H1 (cell line): ENCODE measurements at regions not wholly inside any gene's neighbourhood (a gene's known extent, or its start where the extent isn't known, plus 50 kb on each side); places are given as distances from the start of the nearest gene placed in this dataset.
A peak's percentile ranks its signal among the peaks of the same experiment; 100 is the strongest.

Experiments
- CTCF ChIA-PET: fragments of 300-600 bp; sonication (Branson Sonifier 250); formaldehyde crosslinking; loops from one replicate; lab custom pipeline; 2021; ENCODE audit not compliant: partially characterized antibody; lab: Charles Lee
- POLR2A ChIA-PET: fragments of 300-600 bp; sonication (Branson Sonifier 250); formaldehyde crosslinking; loops from one replicate; lab custom pipeline; 2021; ENCODE audit warnings: inconsistent platforms; ENCODE audit not compliant: partially characterized antibody; lab: Charles Lee
- DNase-seq, 2 experiments: peaks; one replicate each; pipeline versions ENCODE4 v3.0.0 to v3.0.0-alpha.2; 2010 to 2022; ENCODE audit warnings: low spot score in 2 of 2, low read depth in 1 of 2, mixed read lengths in 1 of 2
- FAIRE-seq: peaks from 2 replicates; lab custom pipeline; 2011; peaks lifted over from hg19 to GRCh38; lab: Jason Lieb, UNC
- H2AFZ ChIP-seq: 2 replicates; pipeline ENCODE4 v1.8.1; 2012; ENCODE audit warnings: low read length, inconsistent platforms
- H2AK5ac ChIP-seq: 2 replicates; pipeline ENCODE4 v1.6.1; 2013; ENCODE audit warnings: low read depth, low read length
- H2BK120ac ChIP-seq: replicated peaks from 2 replicates; pipeline ENCODE3; 2013; ENCODE audit warnings: low read depth, low read length, inconsistent platforms
- H2BK12ac ChIP-seq: 2 replicates; pipeline ENCODE4 v1.6.1; 2013; ENCODE audit warnings: low read depth, low read length
- H2BK15ac ChIP-seq: 2 replicates; pipeline ENCODE4 v1.6.1; 2013; ENCODE audit warnings: low read length
- H2BK20ac ChIP-seq: 2 replicates; pipeline ENCODE4 v1.6.1; 2013; ENCODE audit warnings: low read length
- H2BK5ac ChIP-seq: 2 replicates; pipeline ENCODE4 v1.6.1; 2013; ENCODE audit warnings: low read depth, low read length
- H3K14ac ChIP-seq: 2 replicates; pipeline ENCODE4 v1.6.1; 2013; ENCODE audit warnings: inconsistent platforms; ENCODE audit not compliant: insufficient read length
- H3K18ac ChIP-seq: 2 replicates; pipeline ENCODE4 v1.6.1; 2013; ENCODE audit warnings: low read length; ENCODE audit errors: extremely low read depth
- H3K23ac ChIP-seq: 2 replicates; pipeline ENCODE4 v1.6.1; 2013; ENCODE audit warnings: inconsistent platforms; ENCODE audit not compliant: insufficient read length
- H3K23me2 ChIP-seq: 2 replicates; pipeline ENCODE4 v1.6.1; 2013; ENCODE audit warnings: low read depth, low read length
- H3K27ac ChIP-seq: 2 replicates; pipeline ENCODE4 v1.6.1; 2011; ENCODE audit warnings: low read depth, low read length, inconsistent platforms
- H3K27me3 ChIP-seq, 4 experiments: replicated peaks in 1 of 4; 1 replicate in 1 of 4; 2 replicates in 3 of 4; pipeline versions ENCODE4 v1.6.1 to v1.8.1; 2011 to 2013; ENCODE audit warnings: low read length in 3 of 4, mild to moderate bottlenecking in 3 of 4, inconsistent platforms in 2 of 4, mixed read lengths in 2 of 4, moderate library complexity in 1 of 4; ENCODE audit not compliant: control insufficient read depth in 3 of 4, insufficient read depth in 3 of 4; ENCODE audit errors: extremely low read depth in 1 of 4
- H3K36me3 ChIP-seq, 4 experiments: 2 replicates each; pipeline versions ENCODE4 v1.6.1 to v1.8.1; 2011 to 2013; ENCODE audit warnings: mild to moderate bottlenecking in 4 of 4, low read length in 3 of 4, moderate library complexity in 2 of 4, control low read depth in 1 of 4, inconsistent platforms in 1 of 4; ENCODE audit not compliant: insufficient read depth in 4 of 4, control insufficient read depth in 2 of 4
- H3K4ac ChIP-seq: replicated peaks from 2 replicates; pipeline ENCODE3; 2013; ENCODE audit warnings: low read length, low read depth, mixed read lengths, inconsistent platforms; ENCODE audit not compliant: insufficient read length
- H3K4me1 ChIP-seq, 4 experiments: replicated peaks in 1 of 4; 1 replicate in 1 of 4; 2 replicates in 3 of 4; pipeline versions ENCODE4 v1.6.1 to v1.8.1; 2011 to 2013; ENCODE audit warnings: low read length in 3 of 4, inconsistent platforms in 2 of 4, mixed read lengths in 1 of 4; ENCODE audit not compliant: insufficient read depth in 4 of 4, control insufficient read depth in 3 of 4
- H3K4me2 ChIP-seq, 2 experiments: 2 replicates each; pipeline versions ENCODE4 v1.6.1 to v1.8.1; 2011 to 2013; ENCODE audit warnings: low read depth in 2 of 2, low read length in 2 of 2, control low read depth in 1 of 2, inconsistent platforms in 1 of 2, mild to moderate bottlenecking in 1 of 2; ENCODE audit not compliant: insufficient read depth in 1 of 2
- H3K4me3 ChIP-seq, 4 experiments: fragments of 200-600, 300-600 bp in 1 of 4; sonication (generic), shearing (Covaris generic), sonication (Bioruptor Twin) in 1 of 4; 2 replicates each; pipeline versions ENCODE4 v1.5.1 to v1.8.1; 2011 to 2016; ENCODE audit warnings: low read length in 4 of 4, low read depth in 3 of 4, control low read depth in 2 of 4, inconsistent platforms in 2 of 4, mild to moderate bottlenecking in 2 of 4, mixed read lengths in 1 of 4, moderate library complexity in 1 of 4; ENCODE audit not compliant: insufficient read depth in 2 of 4; ENCODE audit errors: extremely low read depth in 1 of 4
- H3K56ac ChIP-seq: replicated peaks from 2 replicates; pipeline ENCODE3; 2013; ENCODE audit warnings: low read depth, mild to moderate bottlenecking, mixed read lengths, low read length, inconsistent platforms; ENCODE audit not compliant: insufficient read length
- H3K79me1 ChIP-seq: 2 replicates; pipeline ENCODE4 v1.6.1; 2013; ENCODE audit warnings: low read depth, low read length, control low read depth
- H3K79me2 ChIP-seq, 2 experiments: 2 replicates each; pipeline versions ENCODE4 v1.6.1 to v1.8.1; 2012 to 2013; ENCODE audit warnings: low read length in 2 of 2, mild to moderate bottlenecking in 2 of 2, inconsistent platforms in 1 of 2; ENCODE audit not compliant: insufficient read depth in 2 of 2, control insufficient read depth in 1 of 2
- H3K9ac ChIP-seq, 4 experiments: replicated peaks in 1 of 4; 1 replicate in 1 of 4; 2 replicates in 3 of 4; pipeline versions ENCODE4 v1.6.1 to v1.8.1; 2011 to 2013; ENCODE audit warnings: low read depth in 3 of 4, low read length in 3 of 4, control low read depth in 2 of 4, mild to moderate bottlenecking in 2 of 4, moderate library complexity in 2 of 4, inconsistent platforms in 1 of 4; ENCODE audit errors: extremely low read depth in 1 of 4
- H3K9me3 ChIP-seq, 2 experiments: 2 replicates each; pipeline versions ENCODE4 v1.6.1 to v1.8.1; 2012 to 2013; ENCODE audit warnings: mild to moderate bottlenecking in 2 of 2, moderate library complexity in 2 of 2, control low read depth in 1 of 2, inconsistent platforms in 1 of 2, low read depth in 1 of 2, low read length in 1 of 2, mixed read lengths in 1 of 2; ENCODE audit not compliant: insufficient read depth in 2 of 2
- H4K20me1 ChIP-seq, 2 experiments: replicated peaks in 1 of 2; 2 replicates each; pipeline versions ENCODE3 to v1.8.1; 2011 to 2013; ENCODE audit warnings: inconsistent platforms in 2 of 2, low read length in 2 of 2, mild to moderate bottlenecking in 1 of 2; ENCODE audit not compliant: insufficient read depth in 2 of 2, control insufficient read depth in 1 of 2
- H4K5ac ChIP-seq: 2 replicates; pipeline ENCODE4 v1.6.1; 2013; ENCODE audit warnings: low read length, low read depth, mixed read lengths, inconsistent platforms; ENCODE audit not compliant: insufficient read length
- H4K8ac ChIP-seq: 2 replicates; pipeline ENCODE4 v1.8.0; 2013; ENCODE audit warnings: mild to moderate bottlenecking, moderate library complexity, low read length, inconsistent platforms; ENCODE audit not compliant: insufficient read depth; ENCODE audit errors: extremely low read depth
- H4K91ac ChIP-seq: replicated peaks from 2 replicates; pipeline ENCODE3; 2013; ENCODE audit warnings: low read length, mixed read lengths, inconsistent platforms; ENCODE audit not compliant: insufficient read length
- ASH2L ChIP-seq: fragments of 200-600, 300-600 bp; sonication (generic); IDR thresholded peaks from one replicate; pipeline ENCODE4 v1.7.1; 2017; ENCODE audit warnings: low read length
- BCL11A ChIP-seq, 2 experiments: IDR thresholded peaks; one replicate each; pipeline ENCODE4 v1.6.1; 2011; ENCODE audit warnings: low read depth in 2 of 2, low read length in 2 of 2, mild to moderate bottlenecking in 2 of 2
- CHD2 ChIP-seq: IDR thresholded peaks from 2 replicates; pipeline ENCODE4 v1.6.1; 2012; ENCODE audit warnings: low read length, improper control_type of control experiment
- CREB1 ChIP-seq: IDR thresholded peaks from 2 replicates; pipeline ENCODE4 v1.6.1; 2012; ENCODE audit warnings: inconsistent platforms
- HDAC2 ChIP-seq, 2 experiments: fragments of 300-600 bp in 1 of 2; sonication (generic) in 1 of 2; IDR thresholded peaks; 2 replicates each; pipeline ENCODE4 v1.6.1; 2011 to 2012; ENCODE audit warnings: low read depth in 2 of 2, low read length in 2 of 2, mild to moderate bottlenecking in 2 of 2, moderate library complexity in 2 of 2, borderline replicate concordance in 1 of 2, inconsistent platforms in 1 of 2
- KDM1A ChIP-seq: fragments of 200-600, 300-600 bp; sonication (generic); IDR thresholded peaks from 2 replicates; pipeline ENCODE4 v1.7.1; 2016; ENCODE audit warnings: mild to moderate bottlenecking, low read length, borderline replicate concordance
- KDM4A ChIP-seq: IDR thresholded peaks from one replicate; pipeline ENCODE4 v1.7.1; 2012; ENCODE audit warnings: low read depth, mild to moderate bottlenecking, moderate library complexity, low read length, inconsistent platforms; ENCODE audit not compliant: severe bottlenecking
- POU5F1 ChIP-seq: IDR thresholded peaks from 2 replicates; pipeline ENCODE4 v1.6.1; 2011; ENCODE audit warnings: low read depth, mild to moderate bottlenecking, low read length, moderate library complexity
- SIRT6 ChIP-seq: IDR thresholded peaks from one replicate; pipeline ENCODE4 v1.7.1; 2012; ENCODE audit warnings: low read length, inconsistent platforms
- SP4 ChIP-seq: IDR thresholded peaks from 2 replicates; pipeline ENCODE4 v1.6.1; 2012; ENCODE audit warnings: low read length, inconsistent platforms
- SUZ12 ChIP-seq: fragments of 200-600 bp; sonication (generic); IDR thresholded peaks from 2 replicates; pipeline ENCODE4 v1.6.1; 2012; ENCODE audit warnings: mild to moderate bottlenecking, inconsistent platforms, low read length, moderate library complexity, mixed read lengths
- TCF12 ChIP-seq: IDR thresholded peaks from 2 replicates; pipeline ENCODE4 v1.6.1; 2011; ENCODE audit warnings: low read depth, mild to moderate bottlenecking, low read length
- YY1 ChIP-seq: IDR thresholded peaks from 2 replicates; pipeline ENCODE4 v1.6.1; 2011; ENCODE audit warnings: low read depth, mild to moderate bottlenecking, low read length
- ZNF274 ChIP-seq: IDR thresholded peaks from 2 replicates; pipeline ENCODE4 v1.7.0; 2012; ENCODE audit warnings: low read length, borderline replicate concordance; ENCODE audit errors: extremely low read depth
- WGBS, 2 experiments: shearing (Covaris generic) in 1 of 2; methylation state at CpG; one replicate each; pipeline versions ENCODE4 v1.1.6 to v1.1.7; 2013 to 2015; ENCODE audit warnings: low lambda C conversion rate in 2 of 2, mixed read lengths in 2 of 2, inconsistent platforms in 1 of 2, low coverage in 1 of 2, missing lambda C conversion rate in 1 of 2; ENCODE audit not compliant: insufficient replicate concordance in 2 of 2, insufficient coverage in 1 of 2, insufficient read length in 1 of 2; ENCODE audit errors: extremely low coverage in 1 of 2, missing lambda C conversion rate in 1 of 2; 5-methylcytosine and 5-hydroxymethylcytosine counted together
- TF ChIP-seq, protein P1 (sequence below): IDR thresholded peaks from 2 replicates; pipeline ENCODE4 v1.6.1; 2012; ENCODE audit warnings: inconsistent platforms

DNA sequence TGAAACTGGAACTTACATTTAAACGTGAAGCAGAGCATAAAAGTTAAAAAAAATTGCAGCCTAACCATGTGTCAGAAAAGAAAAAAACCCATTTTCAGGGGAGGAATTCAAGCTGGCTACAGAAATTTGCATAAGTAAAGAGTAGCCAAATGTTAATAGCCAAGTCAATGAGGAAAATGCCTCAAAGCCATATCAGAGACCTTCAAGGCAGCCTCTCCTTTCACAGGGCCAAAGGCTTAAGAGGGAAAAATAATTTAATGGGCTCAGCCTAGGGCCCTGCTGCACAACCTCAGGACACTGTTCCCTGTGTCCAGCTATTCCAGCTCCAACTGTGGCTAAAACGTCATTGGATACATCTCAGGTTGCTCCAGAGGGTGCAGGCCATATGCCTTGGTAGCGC lies 749.5 kb downstream of the FLRT2 start:
- no peak overlapping the region for H3K23ac ChIP-seq
- H2BK120ac ChIP-seq: no peak overlapping the region
- WGBS, 2 experiments: 74% methylated on average over 3 of the region's 3 CpGs; no CpG with 5 or more reads in 1 of the 2 experiments
- no peak overlapping the region for H2BK20ac ChIP-seq
- no peaks in the 10 kb centered on the region for H4K20me1 ChIP-seq
- peak overlapping the region in 1 of 4 experiments; percentile 6; a peak in 1 of 8 replicates for H3K4me3 ChIP-seq
- H4K5ac ChIP-seq: peak overlapping the region; percentile 68
- H3K18ac ChIP-seq: peak overlapping the region; percentile 81; the same call in 1 of the 2 replicates
- peak overlapping the region; percentile 36; the same call in 1 of the 2 replicates for H2BK5ac ChIP-seq
- H3K23me2 ChIP-seq: no peaks in the 10 kb centered on the region
- H4K8ac ChIP-seq: no peak overlapping the region
- H3K36me3 ChIP-seq: peaks cover 0 to 8% (median 0%) of the 10 kb centered on the region in 4 experiments; a peak in 2 of 8 replicates
- no peak overlapping the region for H2BK12ac ChIP-seq
- H3K4me1 ChIP-seq: peaks cover 0 to 4% (median 2%) of the 10 kb centered on the region in 4 experiments; a peak in 2 of 7 replicates
- no peak overlapping the region for H3K14ac ChIP-seq
- peak overlapping the region; percentile 42; the same call in 1 of the 2 replicates for H2AFZ ChIP-seq
- H3K27ac ChIP-seq: no peak overlapping the region
- no peaks in the 10 kb centered on the region for H3K79me2 ChIP-seq
- H3K79me1 ChIP-seq: no peaks in the 10 kb centered on the region
- H3K4me2 ChIP-seq: peak overlapping the region in 1 of 2 experiments; percentile 47; a peak in 2 of 4 replicates
- H2BK15ac ChIP-seq: no peak overlapping the region
- no peak for DNase-seq
- peak overlapping the region; percentile 79 for H4K91ac ChIP-seq
- no peak overlapping the region for H3K56ac ChIP-seq
- 0 out of 4 replicates have a peak, but pooled peaks cover 2 to 5% of the 10 kb centered on the region in 2 experiments for H3K9me3 ChIP-seq
- CTCF ChIA-PET: no interaction called here
- no peak overlapping the region for H3K9ac ChIP-seq
- no peak overlapping the region; the same call in 1 of the 2 replicates for H2AK5ac ChIP-seq
- POLR2A ChIA-PET: no interaction called here
- FAIRE-seq: no peak
- H3K4ac ChIP-seq: no peak overlapping the region
- H3K27me3 ChIP-seq: no peaks in the 10 kb centered on the region
- TF ChIP-seq KDM1A: no peak
- TF ChIP-seq POU5F1: no peak
- no peak for TF ChIP-seq HDAC2 (IDR thresholded peaks at IDR 0.05; ENCODE audit: borderline replicate concordance in 1 of 2, low read depth in 2 of 2, low read length in 2 of 2)
- no peak for TF ChIP-seq ZNF274
- no peak for TF ChIP-seq SP4
- TF ChIP-seq TCF12: no peak
- TF ChIP-seq BCL11A (IDR thresholded peaks at IDR 0.05; ENCODE audit: low read depth in 2 of 2, low read length in 2 of 2): no peak
- no peak for TF ChIP-seq KDM4A
- no peak for TF ChIP-seq YY1
- TF ChIP-seq, protein P1, sequence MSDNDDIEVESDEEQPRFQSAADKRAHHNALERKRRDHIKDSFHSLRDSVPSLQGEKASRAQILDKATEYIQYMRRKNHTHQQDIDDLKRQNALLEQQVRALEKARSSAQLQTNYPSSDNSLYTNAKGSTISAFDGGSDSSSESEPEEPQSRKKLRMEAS: no peak
- TF ChIP-seq SIRT6: no peak
- TF ChIP-seq CHD2: no peak
- no peak for TF ChIP-seq CREB1
- no peak for TF ChIP-seq ASH2L
- no peak for TF ChIP-seq SUZ12
